ENCODE measurements at regions not wholly inside any gene's neighbourhood (a gene's known extent, or its start where the extent isn't known, plus 50 kb on each side); places are given as distances from the start of the nearest gene placed in this dataset.
"Not testable (repeated sequence)": the region's sequence is repeated elsewhere in the genome, so short reads cannot be mapped to it uniquely, and the experiment has no call there.

DNA sequence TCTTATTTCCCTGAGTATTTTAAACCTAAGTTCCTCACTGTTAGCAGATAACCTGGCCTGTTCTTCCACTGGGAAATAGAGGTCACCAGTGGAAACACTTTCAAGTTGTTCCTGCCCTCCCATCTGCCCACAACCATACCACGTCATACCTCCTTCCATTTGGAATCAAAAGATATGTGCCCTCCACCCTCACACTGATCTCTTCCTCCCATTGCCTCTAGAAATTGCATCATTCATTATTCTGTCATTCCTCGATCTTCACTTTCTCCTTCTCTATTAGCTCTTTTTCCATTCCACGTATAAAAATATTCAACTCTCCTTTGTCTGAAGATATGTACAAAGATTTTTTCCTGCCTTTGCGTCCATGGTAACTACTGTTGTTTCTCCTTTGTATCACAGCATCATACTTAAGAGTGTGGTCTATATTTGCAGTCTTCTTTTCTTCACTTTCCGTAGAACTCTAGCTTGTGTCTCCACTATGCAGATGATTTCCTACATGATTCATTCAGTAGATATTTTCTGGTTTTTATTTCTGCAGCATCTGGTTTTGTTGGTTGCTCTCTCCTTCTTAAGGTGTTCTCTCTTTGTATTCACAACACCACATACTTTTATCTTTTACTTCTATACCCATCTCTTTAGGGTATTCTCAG is 312.3 kb downstream of the REEP3 start:
- no peak for DNase-seq (ENCODE audit: extremely low read depth in 1 of 2, low read depth in 1 of 2)

DNA sequence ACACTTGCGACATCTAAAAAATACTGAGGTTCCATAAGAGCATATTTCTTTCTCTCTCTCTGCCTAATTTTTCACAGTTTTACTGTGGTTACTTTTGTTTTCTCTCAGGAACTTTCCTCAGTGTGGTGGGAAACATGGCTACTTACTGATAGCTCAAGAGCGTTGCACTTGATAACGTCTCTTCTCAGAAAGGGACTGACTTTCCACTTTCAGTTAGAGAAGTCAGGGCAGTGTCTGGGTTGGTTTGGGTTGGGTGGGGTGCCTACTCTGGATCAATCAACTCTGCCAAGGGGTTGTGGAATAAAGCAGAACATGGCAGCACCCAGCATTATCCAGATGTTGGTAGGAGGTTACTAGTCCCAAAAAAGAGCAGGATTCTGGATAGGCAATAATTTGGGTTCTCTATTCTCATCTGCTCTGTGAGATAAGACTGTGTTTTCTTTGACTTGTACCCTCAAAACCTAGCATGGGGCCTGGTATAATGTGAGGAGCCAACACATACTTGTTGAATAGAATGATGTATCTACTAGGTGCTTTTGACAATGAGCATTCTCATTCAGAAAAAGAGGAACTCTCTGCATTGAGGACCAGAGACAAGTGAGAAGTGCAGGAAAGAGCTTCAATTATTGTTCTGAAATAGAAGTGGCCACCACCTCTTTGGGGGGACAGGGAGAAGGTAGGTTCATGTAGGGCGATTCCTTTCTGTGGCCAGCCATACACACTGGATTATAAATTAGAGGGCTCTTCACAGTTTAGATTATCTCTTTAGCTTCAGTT is 315.7 kb downstream of the REEP3 start:
- no peak for DNase-seq (ENCODE audit: extremely low read depth in 1 of 2, low read depth in 1 of 2)

DNA sequence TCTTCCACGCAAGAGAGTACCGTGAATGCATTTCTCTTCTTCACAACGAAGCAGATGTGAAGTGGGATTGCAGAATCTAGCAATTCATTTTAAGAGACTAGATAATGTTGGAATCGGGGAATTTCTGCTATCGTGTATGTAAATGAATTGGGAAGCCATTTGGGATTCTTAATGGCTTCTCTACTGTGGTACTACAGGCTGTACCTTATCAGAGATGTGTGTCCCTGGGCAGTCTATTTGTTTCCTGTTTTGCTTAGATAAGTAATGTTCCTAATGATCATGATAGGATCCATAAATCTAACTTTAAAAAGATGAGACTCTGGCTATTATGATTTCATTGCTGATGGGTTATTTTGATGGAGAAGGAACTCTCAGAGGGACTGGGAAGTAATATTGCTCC is 320.6 kb downstream of the REEP3 start:
- no peak for DNase-seq (ENCODE audit: extremely low read depth in 1 of 2, low read depth in 1 of 2)

DNA sequence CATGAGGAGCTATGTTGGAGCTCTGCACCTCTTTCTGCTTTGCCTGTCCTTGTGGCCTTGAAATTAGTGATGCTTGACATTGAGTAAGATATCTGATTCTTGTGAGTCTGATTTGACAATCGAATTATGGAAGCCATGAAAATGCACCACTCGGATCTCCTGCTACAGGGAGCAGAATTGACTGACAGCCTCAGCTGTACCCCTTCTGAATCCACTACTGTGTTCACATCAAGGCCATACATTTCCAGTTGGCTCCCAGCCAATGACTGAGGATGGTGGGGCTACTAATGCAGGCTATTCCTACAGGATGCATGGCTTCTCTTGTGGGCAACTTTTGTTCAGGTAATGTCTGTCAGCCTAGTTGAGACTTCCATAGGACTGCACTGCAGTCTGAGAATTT is 321.9 kb downstream of the REEP3 start:
- no peak for DNase-seq (ENCODE audit: extremely low read depth in 1 of 2, low read depth in 1 of 2)

DNA sequence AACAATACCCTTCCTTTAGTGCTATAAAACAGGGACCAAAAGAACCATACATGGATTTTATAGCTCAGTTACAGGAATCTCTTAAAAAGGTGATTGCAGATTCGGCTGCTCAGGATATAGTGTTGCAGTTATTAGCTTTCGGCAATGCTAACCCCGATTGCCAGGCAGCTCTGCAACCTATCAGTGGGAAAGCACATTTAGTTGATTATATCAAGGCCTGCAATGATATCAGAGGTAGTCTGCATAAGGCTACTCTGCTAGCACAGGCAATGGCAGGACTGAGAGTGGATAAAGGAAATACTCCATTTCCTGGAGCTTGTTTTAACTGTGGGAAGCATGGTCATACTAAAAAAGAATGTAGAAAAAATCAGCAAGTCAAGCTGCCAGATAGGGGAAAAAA is 327.7 kb downstream of the REEP3 start:
- not testable (repeated sequence) for DNase-seq (ENCODE audit: extremely low read depth in 1 of 2, low read depth in 1 of 2)

DNA sequence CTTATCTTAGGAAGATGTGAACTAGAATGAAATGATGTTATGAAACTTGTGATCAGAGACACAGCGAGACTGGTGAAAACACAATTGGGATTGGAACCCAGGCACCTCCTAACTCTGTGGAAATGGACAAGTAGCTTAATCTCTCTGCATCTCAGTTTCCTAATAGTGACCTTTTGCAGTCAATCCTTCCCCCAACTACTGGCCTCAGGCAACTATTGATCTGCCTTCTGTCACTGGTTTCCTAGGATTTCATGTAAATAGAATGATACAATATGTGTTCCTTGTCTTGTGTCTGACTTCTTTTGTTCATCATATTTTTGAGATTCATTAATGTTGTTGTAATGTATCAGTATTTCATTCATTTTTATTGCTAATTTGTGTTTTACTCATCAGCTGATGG is 341.7 kb downstream of the REEP3 start:
- no peak for DNase-seq (ENCODE audit: extremely low read depth in 1 of 2, low read depth in 1 of 2)

DNA sequence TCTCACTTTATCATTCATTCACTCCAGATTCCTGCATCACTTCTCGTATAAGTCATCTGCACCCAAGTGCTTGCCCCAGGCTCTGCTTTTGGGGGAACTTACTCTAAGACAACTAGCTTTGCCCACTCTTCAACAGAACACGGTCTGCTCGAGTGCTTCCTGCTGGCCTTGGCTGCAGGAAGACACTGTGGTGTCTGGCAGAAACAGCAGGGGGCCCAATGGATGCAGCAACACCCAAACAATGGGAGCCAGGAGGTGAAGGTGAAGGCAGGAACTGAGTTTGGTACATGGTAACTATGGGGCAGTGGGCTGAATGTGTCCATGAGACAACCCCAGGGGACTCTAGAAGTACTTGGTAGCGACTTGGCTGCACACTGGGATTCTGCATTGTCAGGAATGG is 344.0 kb downstream of the REEP3 start:
- no peak for DNase-seq (ENCODE audit: extremely low read depth in 1 of 2, low read depth in 1 of 2)

DNA sequence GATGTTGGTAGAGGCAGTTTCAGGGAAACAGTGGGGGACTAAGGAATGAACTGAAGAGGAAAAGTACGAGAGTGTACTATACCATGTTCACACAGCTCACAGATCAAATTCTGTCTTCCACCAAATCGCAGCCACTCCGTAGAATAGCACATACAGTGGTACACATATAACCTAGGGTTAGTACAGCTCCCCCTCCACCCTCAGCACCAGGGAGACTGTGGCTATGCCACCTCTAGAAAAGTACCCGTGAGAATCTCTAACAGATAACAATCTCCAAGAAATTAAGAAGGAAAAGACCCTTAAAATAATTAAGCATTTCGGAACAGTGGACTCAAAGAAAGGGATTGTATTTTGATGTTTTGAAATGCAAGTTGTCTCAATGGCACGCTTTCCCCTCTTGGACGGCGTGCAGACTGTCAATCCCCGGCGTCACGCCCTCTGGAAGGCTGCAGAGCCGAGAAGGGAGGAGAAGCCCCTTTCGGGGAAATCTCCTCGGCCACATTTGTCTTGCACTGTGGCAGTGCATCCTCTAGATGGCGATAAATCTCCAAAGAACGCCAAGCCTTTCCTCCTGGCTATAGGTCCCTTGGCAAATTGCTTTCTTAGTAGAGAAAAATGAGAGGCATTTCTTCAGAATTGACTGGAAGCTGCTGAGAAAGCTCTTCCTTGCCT is 345.0 kb downstream of the REEP3 start:
- DNase-seq (ENCODE audit: extremely low read depth in 1 of 2, low read depth in 1 of 2) = no peak

DNA sequence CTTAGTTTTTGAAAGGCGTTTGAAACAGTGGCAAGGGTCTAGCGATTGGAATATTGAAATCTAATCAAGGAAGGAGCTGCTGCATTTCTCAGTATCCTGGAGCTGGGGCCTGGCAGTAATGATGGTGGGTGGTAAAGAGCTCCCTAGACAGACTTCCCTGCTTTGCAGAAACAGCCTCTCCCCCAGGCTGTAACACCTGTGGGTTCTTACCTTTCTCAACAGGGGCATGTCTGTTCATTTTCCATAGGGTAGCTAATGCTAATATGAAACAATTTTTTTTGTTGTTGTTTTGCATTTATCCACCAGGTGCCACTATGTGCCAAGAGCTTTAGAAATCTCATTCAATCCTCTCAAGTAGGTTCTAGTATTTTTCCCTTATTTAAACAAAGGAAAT is 345.5 kb downstream of the REEP3 start:
- no peak for DNase-seq (ENCODE audit: extremely low read depth in 1 of 2, low read depth in 1 of 2)

DNA sequence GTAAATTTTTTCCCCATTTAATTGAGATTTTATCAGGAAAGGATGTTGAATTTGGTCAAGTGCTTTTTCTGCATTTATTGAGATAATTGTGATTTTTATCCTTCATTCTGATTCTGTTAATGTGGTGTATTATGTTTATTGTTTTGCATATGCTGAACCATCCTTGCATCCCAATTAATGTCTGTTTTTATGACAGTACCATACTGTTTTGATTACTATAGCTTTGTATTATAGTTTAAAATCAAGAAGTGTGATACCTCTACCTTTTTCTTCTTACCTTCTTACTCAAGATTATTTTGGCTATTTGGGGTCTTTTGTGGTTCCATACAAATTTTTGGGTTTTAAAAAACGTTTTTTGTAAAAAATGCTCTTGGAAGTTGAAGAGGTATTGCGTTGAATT is 357.2 kb downstream of the REEP3 start:
- DNase-seq (ENCODE audit: extremely low read depth in 1 of 2, low read depth in 1 of 2) = no peak

DNA sequence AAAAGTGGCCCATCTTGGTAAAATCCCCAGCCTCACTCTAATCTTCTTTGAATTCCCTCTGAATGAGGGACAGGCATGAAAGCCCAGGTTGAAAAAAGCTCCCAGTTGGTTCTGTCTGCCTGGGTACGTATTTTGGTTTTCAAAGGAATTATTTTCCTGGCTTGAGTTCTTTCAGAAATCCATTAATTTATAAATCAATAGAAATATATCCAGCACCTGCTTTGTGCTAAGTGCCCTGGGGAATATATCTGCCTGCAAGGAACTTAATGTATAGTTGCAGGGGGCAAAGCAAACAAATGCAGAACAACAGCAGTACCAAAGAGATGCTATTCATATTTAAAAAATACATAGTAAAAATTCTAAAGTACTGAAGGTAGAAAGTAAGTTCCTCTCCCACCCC is 362.7 kb downstream of the REEP3 start:
- no peak for DNase-seq (ENCODE audit: extremely low read depth in 1 of 2, low read depth in 1 of 2)

DNA sequence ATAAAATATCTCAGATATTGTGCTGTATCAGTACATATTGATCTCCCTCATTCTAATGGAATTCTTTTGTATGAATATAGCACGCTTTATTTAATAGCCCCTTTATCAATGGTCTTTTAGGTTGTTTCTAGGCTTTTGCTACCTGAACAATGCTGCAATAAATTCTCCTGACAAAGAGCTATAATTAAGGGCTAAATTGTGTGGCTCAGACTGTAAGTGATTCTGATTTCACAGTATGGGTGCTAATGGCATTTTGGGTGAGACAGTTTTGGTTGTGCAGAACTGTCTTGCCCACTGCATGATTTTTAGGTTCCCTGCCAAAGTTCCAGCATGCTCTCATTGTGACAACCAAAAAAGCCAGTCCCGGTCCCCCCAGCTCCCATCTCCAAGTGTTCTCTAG is 363.2 kb downstream of the REEP3 start:
- no peak for DNase-seq (ENCODE audit: extremely low read depth in 1 of 2, low read depth in 1 of 2)

DNA sequence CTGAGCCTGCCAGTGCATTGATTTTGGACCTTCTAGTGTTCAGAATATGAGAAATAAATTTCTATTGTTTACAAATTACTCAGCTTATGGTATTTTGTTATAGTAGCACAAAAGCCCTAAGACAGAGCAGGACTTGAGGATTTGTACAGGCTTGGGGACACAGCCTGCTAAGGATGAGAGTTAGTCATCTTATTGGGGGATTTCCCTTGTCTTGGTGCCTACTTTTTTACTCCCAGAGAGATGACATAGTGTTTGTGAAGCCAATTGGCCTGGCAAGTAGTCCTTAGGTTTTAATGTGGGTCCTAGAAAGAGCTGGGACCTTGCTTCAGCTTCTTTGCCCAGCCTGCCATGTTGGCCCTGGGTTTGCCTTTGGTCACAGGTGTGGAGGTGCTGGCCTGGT is 364.0 kb downstream of the REEP3 start:
- DNase-seq (ENCODE audit: extremely low read depth in 1 of 2, low read depth in 1 of 2) = no peak

DNA sequence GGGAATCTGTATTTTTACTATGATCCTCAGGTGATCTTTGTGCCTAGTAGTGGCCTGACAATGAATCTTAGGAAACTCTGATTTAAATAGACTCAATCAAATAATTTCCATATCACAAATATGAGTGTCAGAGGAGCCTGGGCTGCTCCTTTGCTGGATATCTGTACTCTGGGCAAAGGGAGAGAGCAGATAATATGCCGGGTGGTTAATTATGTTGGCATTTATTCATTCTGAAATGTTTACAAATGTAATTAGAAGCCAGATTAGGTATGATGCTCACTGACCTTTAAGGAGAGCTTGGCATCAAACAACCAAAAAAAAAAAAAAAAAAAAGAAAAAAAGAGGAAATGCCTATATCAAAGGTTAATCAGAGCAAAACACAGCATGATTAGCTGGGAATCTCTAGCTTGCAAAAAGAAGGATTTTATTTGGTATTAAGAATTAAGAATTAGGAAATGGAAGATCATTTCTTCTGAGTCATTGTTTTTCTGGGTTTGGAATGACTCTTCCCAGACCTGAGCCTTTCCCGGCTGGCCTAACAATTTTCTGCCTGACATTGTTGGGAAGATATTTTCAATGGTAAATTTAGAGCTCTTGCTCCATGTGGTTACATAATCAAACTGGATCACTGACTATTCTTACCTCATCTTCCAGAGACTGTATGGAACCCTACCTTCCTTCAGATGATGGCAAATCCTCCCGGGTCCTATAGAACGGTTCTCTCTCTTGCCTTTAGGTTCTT is 365.3 kb downstream of the REEP3 start:
- DNase-seq (ENCODE audit: extremely low read depth in 1 of 2, low read depth in 1 of 2) = no peak

DNA sequence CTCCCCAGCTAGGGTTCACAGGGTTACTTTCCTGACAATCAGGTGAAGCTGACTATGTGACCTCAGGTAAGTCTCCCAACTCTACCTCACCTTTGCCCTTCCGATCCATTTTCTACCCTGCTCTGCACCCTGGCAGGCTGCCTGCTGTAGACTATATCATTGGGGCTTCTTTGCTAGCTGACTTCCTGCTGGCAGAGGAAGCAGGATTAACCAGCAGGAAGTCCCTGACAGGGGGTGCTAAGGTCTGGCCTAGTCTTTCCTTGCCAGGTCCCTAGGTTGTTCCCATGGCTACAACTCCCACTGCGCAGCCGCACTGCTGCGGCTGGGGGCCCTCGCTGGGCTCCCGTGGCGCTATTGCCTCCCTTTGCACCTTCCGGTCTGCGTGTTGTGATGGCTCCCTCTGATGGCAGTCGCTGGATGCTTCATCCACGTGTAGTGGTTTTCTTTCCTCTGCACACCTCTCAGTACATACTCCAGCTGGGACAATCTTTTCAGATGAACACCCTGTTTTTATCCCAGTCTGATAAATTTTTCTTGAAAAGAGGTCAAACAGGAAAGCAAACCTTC is 365.9 kb downstream of the REEP3 start:
- no peak for DNase-seq (ENCODE audit: extremely low read depth in 1 of 2, low read depth in 1 of 2)

DNA sequence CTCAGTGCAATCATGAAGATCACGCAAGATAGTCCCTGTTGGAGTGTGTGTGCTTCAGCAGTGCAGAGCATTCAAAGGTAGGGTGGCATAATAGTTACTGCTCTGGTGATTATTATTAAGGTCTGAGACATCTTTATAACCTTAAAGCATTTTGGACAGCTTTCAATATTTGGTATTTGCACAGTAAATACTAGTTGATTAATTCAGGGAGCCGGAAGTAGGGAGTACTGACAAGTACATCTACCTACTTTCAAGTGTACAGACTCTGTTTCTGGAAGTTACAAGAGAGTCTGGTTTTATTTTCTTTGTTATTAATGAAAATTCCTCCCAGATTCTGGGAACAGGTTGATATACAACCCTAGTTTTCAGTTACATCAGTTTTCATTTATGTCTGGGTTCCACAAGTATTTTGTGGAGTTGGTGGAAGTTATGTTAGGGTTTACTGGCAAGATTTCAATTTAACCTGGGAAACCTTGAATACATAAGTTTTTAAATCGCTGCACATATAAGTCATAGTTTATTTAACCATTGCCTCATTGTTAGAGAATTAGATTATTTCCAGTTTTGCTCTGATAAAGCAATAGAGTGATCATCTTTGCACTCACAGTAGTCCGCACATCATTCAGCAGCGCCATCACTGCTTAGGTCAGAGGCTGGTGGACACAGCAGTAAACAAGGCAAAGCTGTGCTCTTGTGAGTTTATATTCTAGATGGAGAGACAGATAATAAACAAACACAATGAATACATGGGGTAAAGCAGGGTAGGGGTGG is 366.6 kb downstream of the REEP3 start:
- DNase-seq (ENCODE audit: extremely low read depth in 1 of 2, low read depth in 1 of 2) = no peak

DNA sequence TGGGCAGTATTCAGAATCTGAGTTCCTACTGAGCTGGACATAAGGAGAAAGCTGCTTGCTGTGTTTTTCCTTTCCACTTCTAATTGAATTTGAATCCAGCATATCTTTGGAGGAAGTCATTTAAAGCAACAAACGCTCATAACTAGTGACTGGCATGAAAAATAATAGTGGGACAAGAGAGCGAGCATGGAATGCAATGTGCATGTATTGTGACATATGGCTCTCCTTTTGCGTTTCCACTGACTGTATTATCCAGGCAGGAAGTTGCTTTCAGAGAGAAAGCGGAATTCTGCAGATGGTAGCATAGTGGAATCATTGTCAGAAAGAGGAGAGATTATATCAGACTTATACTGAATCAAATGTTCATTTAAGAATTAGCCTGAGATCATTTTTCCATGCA is 368.6 kb downstream of the REEP3 start:
- no peak for DNase-seq (ENCODE audit: extremely low read depth in 1 of 2, low read depth in 1 of 2)

DNA sequence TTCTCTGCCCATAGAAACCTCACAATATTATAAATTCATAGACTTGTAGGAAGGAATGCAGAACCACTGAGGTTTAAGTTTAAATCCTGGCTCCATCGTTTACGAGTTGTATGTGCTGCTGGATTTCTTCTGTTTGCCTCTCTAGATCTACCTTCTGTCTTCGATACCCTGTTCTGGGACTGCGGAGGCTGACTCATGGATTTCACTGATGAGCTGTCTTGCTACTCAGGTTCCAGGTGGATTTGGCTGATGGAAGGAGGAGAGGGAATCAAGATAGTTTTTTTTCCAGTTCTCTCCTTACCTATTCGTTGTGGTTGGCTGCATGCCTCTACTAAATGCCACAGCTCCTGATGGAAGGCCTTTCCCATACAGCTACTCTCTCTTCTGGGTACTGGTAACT is 375.8 kb downstream of the REEP3 start:
- no peak for DNase-seq (ENCODE audit: extremely low read depth in 1 of 2, low read depth in 1 of 2)

DNA sequence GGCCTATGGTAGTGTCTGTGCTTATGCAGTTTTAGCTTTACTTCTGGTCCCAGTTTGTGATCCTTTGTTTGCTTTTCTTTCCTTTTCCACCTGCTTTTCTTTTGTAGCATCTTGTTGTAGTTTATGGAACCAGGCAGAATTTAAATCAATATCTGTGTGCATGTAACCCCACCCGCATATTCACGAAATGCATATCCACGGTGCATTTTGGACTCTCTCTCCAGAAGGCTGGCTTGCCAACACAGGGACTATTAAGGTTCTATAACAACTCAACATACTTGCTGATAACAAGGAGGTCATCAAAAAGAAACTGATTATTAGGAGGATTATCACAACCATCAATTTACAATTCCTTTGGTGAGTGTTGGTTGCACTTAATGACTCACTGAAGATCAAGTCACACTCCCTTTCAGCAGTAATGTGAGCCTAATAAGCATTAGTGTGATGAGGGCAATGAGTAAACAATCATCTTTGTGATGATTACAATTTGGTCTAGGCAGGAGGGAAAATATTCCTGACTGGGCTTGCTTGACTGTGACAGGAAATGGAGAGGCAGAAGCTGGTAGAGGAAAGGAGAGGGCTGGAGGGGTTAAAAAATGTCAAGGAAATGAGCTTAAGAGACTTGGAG is 378.6 kb downstream of the REEP3 start:
- DNase-seq (ENCODE audit: extremely low read depth in 1 of 2, low read depth in 1 of 2) = no peak

DNA sequence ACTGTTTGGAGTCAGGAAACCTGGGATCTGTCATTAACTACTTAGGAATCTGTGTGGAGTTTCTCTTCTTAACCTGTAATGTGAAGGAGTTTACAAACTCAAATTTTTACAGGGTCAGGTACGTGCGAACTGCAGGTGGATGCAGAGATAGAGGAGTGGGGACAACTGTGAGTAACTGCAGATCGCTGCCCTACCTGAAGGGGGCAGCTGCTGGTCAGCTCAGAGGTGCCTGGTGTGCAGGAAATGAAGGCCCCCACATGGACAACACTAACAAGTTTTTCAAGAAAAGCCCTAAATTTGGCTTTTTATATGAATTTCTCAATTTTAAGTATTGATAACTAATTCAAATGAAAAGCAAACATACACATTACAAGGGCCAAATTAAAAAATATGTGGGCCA is 380.0 kb downstream of the REEP3 start:
- no peak for DNase-seq (ENCODE audit: extremely low read depth in 1 of 2, low read depth in 1 of 2)

All from activated CD8-positive, alpha-beta memory T cell treated with anti-CD3 and anti-CD28 coated beads for 1 hour (primary cell).